ENCODE measurements at regions not wholly inside any gene's neighbourhood (a gene's known extent, or its start where the extent isn't known, plus 50 kb on each side); places are given as distances from the start of the nearest gene placed in this dataset.

DNA sequence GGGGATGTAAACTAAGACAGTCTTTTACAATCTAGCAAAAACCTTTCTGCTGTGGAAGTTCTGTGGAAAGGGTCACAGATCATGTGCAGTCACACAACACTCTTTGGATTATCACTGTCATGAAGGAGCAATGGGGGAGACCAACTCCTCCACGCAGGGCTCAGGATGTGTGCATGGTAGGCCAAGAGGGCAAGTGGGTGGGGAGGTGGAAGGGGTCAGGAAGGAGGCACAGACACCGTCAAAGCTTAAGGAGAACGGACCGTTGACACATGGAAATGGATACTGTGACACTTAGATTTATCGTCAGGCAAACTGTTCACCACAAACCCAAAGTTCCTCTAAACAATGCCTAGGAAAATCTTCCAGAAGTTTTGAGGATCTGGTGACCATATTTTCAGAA lies 215.8 kb downstream of the PAX1 start:
- in situ Hi-C loops (cut with HindIII; ENCODE audit: low pct_unique_long_range_greater_than_20kb, low sequenced_read_pairs): no loop called here

DNA sequence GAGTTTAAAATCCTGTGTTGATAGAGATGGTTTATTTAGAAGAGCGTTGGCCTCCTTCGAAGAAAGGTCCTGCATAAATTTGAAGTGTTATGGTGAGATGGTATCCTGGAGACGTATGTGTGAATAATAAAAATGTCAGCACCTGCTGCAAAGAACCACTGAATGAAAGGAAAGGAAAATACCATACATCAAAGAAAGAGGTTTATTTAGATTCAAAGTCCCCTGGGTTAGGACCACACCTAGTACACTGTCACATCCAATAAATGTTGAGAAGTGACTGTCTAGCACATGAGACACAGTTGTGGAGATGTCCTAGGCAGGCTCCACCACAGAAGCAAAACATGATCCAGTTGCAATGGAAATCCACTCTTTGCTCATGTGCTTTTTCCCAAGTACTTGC lies 214.7 kb downstream of the PAX1 start:
- in situ Hi-C loops (cut with HindIII; ENCODE audit: low pct_unique_long_range_greater_than_20kb, low sequenced_read_pairs): no loop called here
- no peak for DNase-seq (ENCODE audit: low read depth)

More for the DNA sequence above, 215.8 kb downstream of the PAX1 start:
- no peak for DNase-seq (ENCODE audit: low read depth)

DNA sequence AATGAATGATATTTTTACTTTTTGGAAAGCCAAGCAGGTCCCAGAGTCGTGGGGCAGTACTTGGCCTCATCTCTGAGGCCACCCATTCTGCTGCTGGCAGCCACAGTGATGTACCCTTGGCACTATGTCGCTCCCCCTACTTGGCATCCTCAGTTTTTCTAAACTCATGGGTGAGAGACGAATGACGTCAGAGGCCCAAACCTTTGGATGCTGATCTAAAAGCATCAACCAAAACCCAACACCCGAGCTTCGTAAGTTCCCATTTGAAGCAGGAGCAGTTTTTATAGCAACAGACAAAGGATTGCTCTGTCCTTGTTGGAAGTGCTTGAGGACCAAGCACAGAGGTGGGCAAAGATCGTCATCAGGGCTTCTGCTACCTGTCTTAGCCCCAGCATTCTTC lies 212.9 kb downstream of the PAX1 start:
- in situ Hi-C loops (cut with HindIII; ENCODE audit: low pct_unique_long_range_greater_than_20kb, low sequenced_read_pairs): no loop called here
- no peak for DNase-seq (ENCODE audit: low read depth)

DNA sequence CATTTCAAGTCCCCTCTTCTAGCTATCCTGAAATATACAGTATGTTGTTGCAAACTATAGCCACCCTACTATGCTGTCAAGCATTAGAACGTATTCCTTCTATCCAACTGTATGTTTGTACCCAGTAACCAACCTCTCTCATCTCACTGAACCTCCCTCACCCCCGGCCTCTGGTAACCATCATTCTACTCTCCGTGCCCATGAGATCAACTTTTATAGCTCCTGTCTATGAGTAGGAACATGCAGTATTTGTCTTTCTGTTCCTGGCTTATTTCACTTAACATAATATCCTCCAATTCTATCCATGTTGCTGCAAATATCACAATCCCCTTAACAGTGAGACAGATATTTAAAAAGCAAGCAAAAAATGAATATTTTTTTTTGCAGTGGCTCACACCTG lies 196.9 kb downstream of the PAX1 start:
- DNase-seq (ENCODE audit: low read depth): no peak
- in situ Hi-C loops (cut with HindIII; ENCODE audit: low pct_unique_long_range_greater_than_20kb, low sequenced_read_pairs): no loop called here

DNA sequence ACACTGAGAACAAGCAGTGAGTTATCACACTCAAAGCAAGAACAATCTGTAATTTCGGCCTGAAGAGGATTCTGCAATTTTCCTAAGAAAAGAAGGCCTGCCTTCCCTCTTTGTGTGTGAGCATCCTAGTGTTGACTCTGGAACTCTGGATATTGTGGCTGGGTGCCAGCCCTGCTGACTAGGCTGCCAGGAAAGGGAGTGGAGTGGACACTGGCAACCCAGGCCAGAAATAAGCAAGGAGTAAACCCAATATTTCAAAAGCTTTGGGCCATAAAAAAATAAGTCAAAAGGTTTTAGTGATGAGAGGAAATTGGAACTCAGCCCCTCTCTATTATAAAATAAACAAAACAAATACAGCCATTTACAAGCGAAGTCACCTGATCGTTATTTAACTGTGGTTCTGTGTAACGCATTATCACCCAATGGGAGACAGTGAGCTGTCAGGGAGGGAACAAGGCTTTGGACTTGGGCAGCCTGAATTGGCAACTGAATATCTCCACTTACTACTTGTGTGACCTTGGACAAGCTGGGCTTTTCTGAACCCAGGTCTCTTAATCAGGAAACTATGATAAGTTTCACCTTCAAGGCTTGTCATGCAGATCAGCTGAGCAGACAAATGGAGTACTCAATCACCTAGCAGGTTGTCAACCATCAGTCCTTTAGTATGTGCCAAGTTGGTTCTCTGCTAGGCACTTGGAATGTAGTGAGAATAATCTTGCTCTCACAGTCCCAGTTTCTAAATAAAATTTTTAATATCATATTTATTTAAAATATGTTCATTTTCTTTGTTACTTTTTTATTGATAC lies 196.2 kb downstream of the PAX1 start:
- in situ Hi-C loops (cut with HindIII; ENCODE audit: low pct_unique_long_range_greater_than_20kb, low sequenced_read_pairs): no loop called here
- DNase-seq (ENCODE audit: low read depth): no peak

DNA sequence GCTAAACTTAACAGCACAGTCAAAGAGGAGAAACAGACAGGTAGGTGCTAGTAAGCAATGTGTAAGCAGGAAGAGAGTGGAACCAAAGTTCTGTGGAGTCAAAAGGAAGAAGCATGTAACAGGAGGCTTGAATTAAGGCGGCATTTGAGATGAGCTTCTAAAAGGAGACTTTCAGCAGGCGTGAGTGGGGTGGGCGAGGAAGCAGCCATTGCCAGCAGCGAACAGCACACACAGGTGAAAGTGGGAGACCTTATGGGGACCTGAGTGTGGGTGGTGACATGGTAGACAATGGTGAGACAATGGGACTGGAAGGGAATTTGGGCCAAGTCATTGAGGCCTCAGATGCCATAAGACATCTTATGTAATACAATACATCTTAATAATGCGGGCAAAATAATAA lies 195.0 kb downstream of the PAX1 start:
- DNase-seq (ENCODE audit: low read depth): no peak
- in situ Hi-C loops (cut with HindIII; ENCODE audit: low pct_unique_long_range_greater_than_20kb, low sequenced_read_pairs): no loop called here

DNA sequence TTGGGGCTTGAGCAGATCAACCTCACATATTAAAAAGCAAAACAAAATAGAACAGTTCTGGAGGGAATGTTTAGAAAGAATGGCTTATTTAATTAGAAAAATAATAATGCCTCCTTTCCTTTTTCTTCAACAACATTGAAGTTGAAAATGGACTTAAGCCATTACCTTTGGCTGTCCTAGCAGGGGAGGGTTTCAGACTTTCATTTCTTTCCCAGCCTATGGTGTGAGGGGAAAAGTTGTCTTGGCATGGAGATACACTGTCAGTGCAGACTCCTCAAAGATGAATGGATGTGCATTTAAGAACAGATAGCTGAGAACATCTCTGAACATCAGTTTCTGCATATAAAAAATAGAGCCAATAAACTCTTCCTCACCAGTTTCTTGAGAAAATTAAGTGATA lies 169.5 kb downstream of the PAX1 start:
- in situ Hi-C loops (cut with HindIII; ENCODE audit: low pct_unique_long_range_greater_than_20kb, low sequenced_read_pairs): no loop called here
- no peak for DNase-seq (ENCODE audit: low read depth)

DNA sequence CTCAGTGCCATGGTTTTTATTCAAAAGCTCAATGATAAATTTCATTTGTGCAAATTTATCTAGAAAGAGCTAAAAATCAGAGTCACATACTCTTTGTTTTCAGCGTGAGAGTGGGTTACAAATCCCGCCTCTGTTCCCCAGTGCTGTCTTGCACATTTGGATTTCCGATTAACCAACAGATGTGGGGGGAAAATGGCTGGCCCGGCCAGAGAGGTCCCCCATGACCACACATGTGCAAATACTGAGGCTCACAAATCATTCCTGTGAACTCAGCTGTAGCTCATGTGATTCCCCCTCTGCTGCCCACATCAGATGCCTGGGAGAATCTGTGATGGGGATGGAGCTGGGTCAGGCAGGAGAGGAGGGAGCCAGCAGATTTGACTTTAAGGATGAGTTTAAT lies 168.7 kb downstream of the PAX1 start:
- in situ Hi-C loops (cut with HindIII; ENCODE audit: low pct_unique_long_range_greater_than_20kb, low sequenced_read_pairs): no loop called here
- no peak for DNase-seq (ENCODE audit: low read depth)

DNA sequence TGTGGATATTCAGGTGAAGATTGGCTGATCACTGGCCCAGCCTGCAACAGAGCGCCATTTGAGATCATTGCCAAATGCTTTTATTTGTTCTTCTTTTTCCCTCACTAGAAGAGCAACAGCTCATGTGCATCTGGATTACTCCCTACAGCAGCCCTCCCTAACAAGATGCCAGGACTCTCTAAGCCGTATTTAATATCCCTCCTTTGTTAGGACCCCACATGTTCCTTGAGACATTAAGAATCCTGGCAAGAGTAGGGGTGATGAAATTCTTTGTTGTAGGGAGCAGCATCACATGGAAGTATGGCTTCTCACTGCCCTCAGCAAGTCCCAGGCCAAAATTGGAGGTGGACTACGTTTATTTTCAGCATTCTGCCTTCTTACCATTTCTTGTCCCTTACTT lies 167.8 kb downstream of the PAX1 start:
- DNase-seq (ENCODE audit: low read depth): no peak
- in situ Hi-C loops (cut with HindIII; ENCODE audit: low pct_unique_long_range_greater_than_20kb, low sequenced_read_pairs): no loop called here

DNA sequence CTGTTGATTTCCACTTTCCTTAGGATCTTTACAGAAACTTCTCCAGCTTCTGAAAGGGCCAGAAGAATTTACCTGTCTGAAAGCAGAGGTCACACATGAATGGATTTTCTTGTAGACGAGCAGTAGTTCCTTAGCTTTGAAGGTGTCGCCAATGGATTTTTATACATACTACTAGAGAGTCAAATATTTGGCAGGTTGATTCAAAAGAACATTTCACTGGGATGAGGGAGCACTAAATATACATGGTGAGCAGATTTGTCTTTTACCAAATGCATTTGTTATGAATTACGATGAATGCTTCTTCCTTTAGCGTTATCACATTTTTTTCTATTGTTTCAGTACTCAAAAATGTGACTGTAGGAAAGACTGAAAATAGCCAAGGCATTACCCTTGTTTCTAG lies 162.3 kb downstream of the PAX1 start:
- in situ Hi-C loops (cut with HindIII; ENCODE audit: low pct_unique_long_range_greater_than_20kb, low sequenced_read_pairs): no loop called here
- no peak for DNase-seq (ENCODE audit: low read depth)

DNA sequence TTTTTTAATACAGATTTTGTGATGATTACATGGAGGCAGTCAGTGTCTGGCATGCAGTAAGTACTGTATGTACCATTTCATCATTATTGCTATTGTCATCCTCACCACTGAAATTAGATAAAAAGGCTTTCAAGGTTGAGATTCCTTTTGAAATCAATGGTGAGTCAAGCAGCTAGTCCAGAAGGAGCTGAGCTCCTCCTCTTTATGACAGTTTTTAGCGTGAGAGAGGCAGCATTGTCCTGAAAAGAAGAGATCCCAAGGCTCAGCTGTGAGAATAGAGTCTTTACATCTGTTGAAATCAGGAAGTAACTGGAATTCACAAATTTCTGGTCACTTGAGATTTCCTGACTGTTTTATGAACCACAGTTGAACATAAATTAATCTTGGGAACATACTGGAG lies 161.9 kb downstream of the PAX1 start:
- no peak for DNase-seq (ENCODE audit: low read depth)
- in situ Hi-C loops (cut with HindIII; ENCODE audit: low pct_unique_long_range_greater_than_20kb, low sequenced_read_pairs): no loop called here

DNA sequence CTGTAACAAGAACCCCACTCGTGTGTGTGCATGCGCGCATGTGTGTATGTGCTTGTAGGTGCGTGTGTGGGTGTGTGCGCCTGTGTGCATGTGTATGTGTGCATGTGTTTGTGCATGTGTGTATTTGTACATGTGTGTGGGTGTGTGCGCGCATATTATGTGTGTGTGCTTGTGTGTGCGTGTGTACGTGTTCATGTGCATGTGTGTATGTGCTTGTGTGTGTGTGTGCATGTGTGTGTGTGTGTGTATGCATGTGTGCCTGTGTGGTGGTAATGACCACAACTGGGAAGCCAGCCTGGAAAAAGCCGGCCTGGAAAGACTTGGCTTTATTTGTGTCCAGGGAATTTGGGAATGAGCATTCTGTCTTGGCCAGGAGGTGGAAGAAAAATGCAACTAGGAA lies 157.5 kb downstream of the PAX1 start:
- no peak for DNase-seq (ENCODE audit: low read depth)
- in situ Hi-C loops (cut with HindIII; ENCODE audit: low pct_unique_long_range_greater_than_20kb, low sequenced_read_pairs): no loop called here

DNA sequence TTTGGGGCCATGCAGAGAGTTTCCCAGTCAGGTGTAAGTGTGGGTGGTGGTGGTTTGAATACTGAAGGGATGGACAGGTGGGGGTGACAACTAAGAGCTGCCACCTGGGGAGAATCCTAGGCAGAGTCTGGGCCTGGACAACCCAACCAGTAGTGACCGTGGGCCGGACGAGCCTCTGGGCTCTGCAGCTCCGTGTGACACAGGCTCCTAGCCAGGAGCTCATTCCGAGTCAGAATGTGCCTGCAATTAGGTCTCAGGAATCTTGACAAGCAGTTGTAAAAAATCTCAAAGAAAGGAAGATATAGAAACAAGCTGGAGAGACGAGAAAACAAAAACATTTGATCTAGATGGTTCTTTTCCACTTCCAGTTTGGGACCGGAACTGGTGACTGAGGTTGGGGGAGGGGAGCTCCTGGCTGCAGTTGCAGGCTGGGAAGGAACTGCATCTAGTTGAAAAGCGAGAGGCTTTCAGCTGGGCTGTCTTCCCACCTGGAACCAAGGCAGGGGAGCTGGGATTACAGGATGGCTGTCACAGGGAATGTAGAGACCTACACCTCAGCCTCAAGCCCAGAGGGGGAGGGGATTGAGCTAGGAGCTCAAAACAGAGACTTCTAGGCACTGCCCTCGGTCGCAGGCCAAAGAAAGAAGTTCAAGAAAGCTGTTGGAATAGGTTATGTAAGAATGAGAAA lies 156.9 kb downstream of the PAX1 start:
- in situ Hi-C loops (cut with HindIII; ENCODE audit: low pct_unique_long_range_greater_than_20kb, low sequenced_read_pairs): no loop called here
- DNase-seq (ENCODE audit: low read depth): no peak

DNA sequence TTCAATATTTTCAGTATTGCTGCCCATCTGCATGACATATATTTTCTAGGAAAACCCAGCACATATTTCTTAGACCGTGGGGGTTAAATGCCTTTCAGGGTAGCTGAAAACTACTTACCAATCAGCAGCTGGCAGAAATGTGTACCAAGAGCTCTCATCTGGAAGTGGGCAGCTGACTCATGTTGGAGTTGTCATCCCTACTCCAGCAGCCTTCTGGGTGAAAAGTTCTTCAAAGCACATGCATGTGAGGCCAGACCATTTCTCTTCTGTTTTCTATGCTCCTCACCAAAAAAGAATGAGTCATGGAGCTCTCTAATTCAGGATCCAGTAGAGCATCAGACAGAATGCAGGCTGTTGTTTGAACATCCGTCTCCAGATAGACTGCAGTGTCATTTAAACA lies 135.5 kb downstream of the PAX1 start:
- no peak for DNase-seq (ENCODE audit: low read depth)
- in situ Hi-C loops (cut with HindIII; ENCODE audit: low pct_unique_long_range_greater_than_20kb, low sequenced_read_pairs): no loop called here

DNA sequence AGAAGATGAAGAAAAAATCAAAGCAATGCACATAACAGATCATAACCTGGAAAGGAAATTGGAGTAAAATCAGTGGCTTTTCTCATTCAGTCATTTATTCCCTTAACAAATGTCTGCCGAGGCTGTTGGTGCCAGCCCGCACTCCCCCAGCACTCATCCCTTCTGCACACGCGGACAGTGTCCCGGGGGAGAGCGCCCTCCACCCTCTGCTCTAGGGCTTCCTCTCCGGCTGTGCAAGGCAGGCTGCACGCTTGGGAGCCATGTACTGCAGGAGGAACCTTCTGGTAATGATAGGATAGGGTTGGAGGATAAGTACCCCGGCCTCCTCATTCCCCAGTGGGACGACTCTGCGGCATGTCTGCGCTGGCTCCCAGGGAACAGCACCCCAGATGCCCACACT lies 134.5 kb downstream of the PAX1 start:
- in situ Hi-C loops (cut with HindIII; ENCODE audit: low pct_unique_long_range_greater_than_20kb, low sequenced_read_pairs): no loop called here

DNA sequence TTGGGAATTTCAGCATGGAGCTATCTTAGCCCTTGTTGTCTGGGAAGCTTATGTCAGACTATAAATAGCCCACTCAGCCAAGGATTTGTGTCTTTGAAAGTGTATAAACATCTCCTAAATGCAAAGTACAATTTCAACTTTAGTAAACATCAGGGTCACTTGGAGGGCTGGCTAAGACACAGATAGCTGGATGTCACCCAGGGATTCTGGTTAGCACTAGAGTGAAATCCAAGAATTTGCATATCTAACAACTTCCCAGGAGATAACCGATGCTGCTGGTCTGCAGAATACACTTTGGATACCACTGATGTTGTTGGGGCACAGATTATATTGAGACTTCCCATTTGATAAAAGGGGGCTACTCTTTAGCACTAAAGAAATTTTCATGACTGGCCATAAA lies 130.9 kb downstream of the PAX1 start:
- DNase-seq (ENCODE audit: low read depth): no peak
- in situ Hi-C loops (cut with HindIII; ENCODE audit: low pct_unique_long_range_greater_than_20kb, low sequenced_read_pairs): no loop called here

More for the DNA sequence above, 134.5 kb downstream of the PAX1 start:
- DNase-seq (ENCODE audit: low read depth): no peak

DNA sequence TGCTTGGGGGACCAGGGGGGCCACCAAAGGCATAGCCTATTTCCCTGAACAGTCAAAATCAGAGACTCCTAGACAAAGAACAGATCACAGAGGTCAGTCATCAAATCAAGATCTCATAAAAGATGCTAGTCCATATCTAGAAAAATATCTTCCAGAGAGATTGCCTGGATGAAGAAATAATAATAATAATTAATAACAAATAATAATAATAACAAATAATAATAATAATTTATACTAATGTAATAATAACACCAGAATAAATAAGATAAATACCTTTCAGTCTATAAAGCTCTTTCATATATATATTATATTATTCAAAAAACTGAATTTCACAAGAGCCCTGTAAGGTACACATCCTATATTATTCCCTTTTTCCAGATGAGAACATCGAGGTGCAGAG lies 129.6 kb downstream of the PAX1 start:
- in situ Hi-C loops (cut with HindIII; ENCODE audit: low pct_unique_long_range_greater_than_20kb, low sequenced_read_pairs): no loop called here
- no peak for DNase-seq (ENCODE audit: low read depth)

DNA sequence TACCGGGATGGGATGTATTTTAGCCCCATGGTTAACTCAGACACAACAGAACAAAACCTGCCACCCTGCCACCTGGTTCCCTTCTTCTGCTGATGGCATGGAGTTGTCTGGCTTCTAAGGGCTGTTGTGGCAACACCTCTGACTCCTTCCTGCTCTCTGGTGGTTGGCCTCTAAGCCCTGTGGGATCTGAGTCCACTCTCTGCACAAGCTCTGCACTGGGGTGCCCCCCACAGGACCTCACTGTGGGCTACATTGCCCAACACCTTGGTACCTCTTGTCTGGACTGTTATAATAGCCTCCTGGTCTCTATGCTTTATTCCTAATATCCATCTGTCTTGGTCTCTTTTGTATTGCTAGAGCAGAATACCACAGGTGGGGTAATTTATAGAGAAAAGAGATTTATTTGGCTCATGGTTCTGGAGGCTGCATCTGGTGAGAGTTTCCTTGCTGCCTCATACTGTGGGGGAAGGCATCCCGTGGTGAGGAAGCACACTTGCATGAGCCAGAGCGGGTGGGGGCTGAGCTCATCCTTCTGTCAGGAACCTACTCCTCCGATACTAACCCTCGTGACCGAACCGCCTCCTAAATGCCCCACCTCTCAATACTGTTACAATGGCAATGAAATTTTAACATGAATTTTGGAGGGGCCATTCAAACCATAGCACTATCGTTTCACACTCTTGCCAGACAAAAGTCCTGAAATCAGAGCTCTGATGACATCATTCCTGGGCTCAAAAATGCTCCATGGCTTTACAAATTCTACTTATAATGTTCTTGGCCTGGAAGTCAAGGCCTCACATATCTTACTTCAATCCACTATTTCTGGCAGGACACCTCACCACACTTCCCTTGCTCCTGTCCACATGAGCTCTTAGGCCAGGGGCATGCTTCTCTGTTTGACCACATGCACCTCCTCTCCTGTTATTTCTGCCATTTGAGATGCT lies 127.2 kb downstream of the PAX1 start:
- DNase-seq (ENCODE audit: low read depth): no peak
- in situ Hi-C loops (cut with HindIII; ENCODE audit: low pct_unique_long_range_greater_than_20kb, low sequenced_read_pairs): no loop called here

DNA sequence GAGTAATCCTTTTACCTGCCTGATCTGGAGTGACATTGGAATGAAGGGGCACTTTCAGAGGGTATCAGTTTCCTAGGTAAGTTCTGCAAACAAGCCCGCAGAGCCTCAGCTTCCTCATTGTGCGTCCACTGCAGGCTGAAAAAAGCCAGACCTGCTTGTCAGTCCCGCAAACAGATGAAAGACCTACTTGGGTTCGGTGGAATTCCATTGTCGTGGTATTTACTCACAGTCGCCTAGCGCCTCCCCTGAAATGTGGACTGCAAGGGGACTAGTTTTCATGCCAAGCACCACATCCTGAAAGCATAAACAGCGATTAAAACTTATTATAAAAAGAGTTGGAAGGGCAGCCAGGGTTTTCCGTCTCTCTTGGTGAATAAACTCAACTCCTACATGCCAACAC lies 121.5 kb downstream of the PAX1 start:
- no peak for DNase-seq (ENCODE audit: low read depth)
- in situ Hi-C loops (cut with HindIII; ENCODE audit: low pct_unique_long_range_greater_than_20kb, low sequenced_read_pairs): no loop called here
